ENCODE measurements at regions not wholly inside any gene's neighbourhood (a gene's known extent, or its start where the extent isn't known, plus 50 kb on each side); places are given as distances from the start of the nearest gene placed in this dataset.

DNA sequence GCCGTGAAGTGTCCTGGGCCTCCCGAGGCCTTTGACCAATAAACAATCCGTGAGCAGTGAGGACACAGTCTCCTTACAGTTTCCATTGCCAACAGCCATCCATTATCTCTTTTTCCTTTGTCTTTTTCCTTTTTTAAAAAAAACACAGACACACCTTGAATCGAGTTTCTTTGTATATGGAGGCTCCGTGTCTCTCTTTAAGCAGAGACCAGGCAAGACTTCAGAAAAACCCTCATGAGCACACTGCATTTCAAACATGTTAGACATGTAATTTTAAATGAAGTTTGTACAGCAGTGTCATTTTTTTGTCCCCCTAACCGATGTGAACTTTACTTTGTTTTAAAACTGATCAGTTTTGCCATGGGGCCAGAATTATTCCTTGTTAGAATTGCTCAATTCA, 111.1 kb downstream of the SPTSSA start:
- no peak for DNase-seq (ENCODE audit: low read depth)

GRCh38 chr14:34348592-34348991, 113.4 kb downstream of the SPTSSA start:
- no peak for DNase-seq (ENCODE audit: low read depth)

DNA sequence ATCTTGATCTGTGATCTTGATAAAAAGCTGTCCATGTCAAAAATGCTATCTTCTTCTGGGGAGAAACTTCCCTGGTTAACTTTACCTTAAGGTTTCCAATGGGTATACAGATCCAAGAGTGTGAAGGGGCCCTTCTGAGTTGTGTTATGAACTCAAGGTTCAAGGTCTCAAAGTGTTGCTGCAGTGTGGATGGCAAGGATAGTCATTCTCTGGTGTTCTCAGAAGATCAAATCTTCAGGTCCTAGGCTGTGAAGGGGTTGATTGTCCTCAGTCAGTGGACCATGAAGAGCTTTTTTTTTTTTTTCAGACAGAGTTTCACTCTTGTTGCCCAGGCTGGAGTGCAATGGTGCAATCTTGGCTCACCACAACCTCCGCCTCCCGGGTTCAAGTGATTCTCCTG, 114.4 kb downstream of the SPTSSA start:
- DNase-seq (ENCODE audit: low read depth), result no peak

- DNase-seq (ENCODE audit: low read depth), result no peak
Observed at GRCh38 chr14:34345718-34346465, 116.1 kb downstream of the SPTSSA start.

DNA sequence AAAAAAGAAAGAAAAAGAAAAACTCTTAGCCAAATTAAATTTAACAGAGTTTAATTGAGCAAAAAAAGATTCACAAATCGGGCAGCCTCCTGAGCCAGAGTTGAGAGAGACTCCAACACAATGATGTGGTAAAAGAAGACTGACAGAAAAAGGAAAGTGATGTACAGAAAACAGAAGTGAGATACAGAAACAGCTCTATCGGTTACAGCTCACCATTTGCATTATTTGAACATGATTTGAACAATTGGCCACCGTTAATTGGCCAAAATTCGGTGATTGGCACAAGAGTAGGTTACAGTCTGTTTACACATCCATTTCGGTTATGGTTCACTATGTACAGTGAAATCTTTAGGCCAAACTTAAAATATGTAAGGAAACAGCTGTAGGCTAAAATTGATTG, 117.7 kb downstream of the SPTSSA start:
- DNase-seq (ENCODE audit: low read depth), result no peak

DNA sequence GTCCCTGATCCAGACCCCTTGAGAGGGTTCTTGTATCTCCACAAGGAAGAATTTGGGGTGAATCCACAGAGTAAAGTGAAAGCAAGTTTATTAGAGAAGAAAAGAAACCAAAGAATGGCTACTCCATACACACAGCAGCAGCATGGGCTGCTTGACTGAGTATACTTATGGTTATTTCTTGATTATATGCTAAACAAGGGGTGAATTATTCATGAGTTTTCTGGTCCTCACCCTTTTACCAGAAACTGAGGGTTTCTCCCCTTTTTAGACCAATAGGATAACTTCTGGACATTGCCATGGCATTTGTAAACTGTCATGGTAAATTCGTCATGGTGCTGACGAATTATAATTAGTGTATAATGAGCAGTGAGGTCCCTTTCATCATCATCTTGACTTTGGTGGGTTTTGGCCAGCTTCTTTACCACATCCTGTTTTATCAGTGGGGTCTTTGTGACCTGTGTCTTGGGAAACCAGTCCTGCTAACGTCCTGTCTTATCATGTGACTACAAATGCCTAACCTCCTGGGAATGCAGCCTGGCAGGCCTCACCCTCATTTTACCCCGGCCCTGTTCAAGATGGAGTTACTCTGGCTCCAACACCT, 121.9 kb downstream of the SPTSSA start:
- DNase-seq (ENCODE audit: low read depth), result peak; percentile 41

GRCh38 chr14:34338056-34338455, 124.0 kb downstream of the SPTSSA start:
- DNase-seq (ENCODE audit: low read depth), result no peak

DNA sequence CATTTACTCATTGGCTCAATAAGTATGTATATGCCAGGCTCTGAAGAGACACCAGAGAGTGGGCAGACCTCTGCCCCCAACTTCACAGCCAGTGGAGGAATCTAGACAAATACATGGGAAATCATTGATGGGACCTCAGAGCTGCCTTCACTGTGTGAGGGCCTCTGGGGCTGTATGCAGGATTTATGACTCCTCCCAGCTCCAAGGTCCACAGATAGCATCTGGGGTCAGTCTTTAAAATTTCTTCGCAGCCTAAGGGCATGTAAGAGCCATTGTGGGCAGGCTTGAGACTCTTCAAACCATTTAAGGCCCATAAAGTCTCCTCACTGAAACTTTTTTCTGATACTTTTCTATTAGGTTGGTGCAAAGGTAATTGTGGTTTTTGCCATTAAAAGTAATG, 125.5 kb downstream of the SPTSSA start:
- DNase-seq (ENCODE audit: low read depth), result no peak

DNA sequence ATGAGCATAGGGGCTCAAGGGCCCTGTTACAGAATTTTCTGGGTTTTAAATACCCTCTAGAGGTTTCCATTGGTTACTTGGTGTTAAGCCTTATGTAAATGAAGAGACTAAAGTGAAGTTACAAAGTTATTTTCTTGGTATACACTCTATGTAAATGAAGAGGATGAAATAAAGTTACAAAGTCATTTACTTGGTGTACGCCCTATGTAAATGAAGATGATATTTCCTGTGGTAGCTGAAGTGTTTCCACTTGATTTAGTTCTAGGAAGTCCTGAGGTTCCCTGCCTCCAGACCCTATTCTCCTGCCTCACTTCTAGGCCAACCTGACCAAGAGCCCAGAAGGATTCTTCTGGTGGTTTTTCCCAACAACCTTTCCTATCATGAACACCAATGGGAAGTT, 126.1 kb downstream of the SPTSSA start:
- DNase-seq (ENCODE audit: low read depth), result no peak

DNA sequence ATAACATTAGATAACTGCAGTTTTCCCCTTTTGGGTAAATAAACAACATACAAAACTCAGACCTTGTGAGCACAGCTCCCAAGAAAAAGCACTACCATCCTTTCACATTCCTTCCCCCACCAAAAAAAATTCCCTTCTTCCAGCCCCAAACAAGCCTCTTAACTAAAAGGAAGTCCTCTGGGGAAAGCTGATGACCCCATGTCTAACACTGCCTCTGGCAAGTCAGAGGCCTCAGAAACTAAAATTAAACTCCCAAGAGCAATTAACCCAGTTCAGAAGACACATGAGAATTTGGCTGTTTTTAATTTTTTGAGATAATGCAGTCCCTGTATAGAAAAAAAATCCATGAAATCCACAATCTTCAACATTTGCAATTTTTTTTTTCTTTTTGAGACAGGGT, 127.7 kb downstream of the SPTSSA start:
- no peak for DNase-seq (ENCODE audit: low read depth)

DNA sequence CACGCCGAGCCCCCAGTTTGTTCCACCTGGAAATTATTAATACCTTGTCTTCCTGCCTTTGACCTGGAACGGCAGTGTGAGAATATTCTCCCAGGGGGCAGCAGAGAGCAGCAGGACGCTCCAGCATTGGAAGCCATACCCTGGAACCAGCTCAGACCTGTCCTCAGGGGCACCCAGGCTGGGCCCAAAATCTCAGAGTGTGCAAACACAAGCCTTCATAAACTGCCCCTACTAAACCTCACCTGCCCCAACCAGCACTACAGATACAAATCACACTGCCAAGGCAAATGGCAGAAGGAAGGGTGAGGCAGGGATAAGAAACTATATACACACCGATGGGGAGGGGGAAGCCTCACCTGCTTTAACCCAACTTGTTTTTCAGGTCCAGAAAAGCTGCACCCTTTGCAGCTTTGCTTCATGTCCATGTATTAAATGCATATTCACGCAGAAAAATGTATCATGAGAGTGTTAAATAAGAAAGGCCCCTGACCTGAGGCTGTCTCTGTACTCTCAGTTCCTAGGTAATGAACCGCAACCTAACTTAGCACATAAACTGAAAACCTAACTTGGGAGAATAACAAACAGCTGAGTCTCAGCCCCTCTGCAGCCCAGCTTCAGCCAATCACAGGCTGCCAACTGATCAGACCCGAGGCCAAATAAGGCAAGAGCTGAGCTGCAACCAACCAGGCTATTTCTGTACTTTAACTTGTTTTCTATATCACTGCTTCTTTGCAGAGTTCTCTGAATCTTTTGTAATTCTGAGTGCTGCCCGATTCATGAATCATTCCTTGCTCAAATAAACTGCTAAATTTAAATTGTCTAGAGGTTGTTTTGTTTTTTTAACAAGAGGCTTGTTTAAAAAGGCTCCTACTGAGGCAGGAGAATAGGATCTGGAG, 130.1 kb downstream of the SPTSSA start:
- peak; percentile 64 for DNase-seq (ENCODE audit: low read depth)

GRCh38 chr14:34330846-34331245, 131.2 kb downstream of the SPTSSA start:
- DNase-seq (ENCODE audit: low read depth), result no peak

- no peak for DNase-seq (ENCODE audit: low read depth)
Observed at GRCh38 chr14:34329301-34329700, 132.7 kb downstream of the SPTSSA start.

GRCh38 chr14:34328178-34328577, 133.9 kb downstream of the SPTSSA start:
- DNase-seq (ENCODE audit: low read depth), result no peak

GRCh38 chr14:34325493-34325892, 136.5 kb downstream of the SPTSSA start:
- no peak for DNase-seq (ENCODE audit: low read depth)

DNA sequence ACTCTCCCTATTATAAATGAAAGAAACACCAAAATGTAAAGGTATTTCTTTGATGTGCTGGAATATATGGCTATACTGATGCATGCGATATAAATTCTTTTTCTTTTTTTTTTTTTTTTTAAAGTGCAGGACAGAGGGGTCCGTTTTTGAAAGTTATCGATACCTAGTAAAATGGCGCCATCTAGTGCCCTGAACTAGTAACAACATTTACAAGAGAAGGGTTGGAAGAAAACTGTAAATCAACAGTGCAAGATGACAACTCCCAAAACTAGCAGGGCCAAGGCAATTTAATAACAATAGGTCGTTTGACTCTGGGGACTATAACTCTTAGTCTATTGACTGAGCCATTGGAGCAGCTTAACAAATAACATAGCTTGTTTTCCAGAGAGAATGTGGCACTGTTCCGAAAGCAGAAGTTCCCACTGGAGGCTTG, 137.7 kb downstream of the SPTSSA start:
- DNase-seq (ENCODE audit: low read depth), result peak; percentile 64

DNA sequence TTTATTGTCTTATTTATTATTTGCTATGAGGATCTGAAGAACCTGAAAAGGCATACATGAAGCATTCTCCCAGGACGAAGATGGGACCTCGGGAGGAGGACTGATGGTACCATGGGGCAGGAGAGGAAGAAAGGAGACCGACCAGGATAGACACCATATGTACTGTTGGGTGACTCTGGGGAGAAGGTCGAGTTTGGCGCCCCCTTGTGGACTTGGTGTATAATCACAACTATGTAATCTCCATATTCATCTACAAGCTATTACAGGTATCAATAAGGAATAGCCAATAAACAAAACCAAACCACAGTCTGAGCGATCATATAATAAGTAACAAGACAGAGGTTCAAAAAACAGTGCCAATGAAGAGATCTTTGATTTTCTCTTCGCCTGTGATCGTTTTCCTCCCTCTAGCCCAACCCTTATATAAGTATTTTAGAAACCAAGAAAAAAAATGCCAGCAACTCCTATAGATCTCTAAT, 139.1 kb downstream of the SPTSSA start:
- peak; percentile 67 for DNase-seq (ENCODE audit: low read depth)

DNA sequence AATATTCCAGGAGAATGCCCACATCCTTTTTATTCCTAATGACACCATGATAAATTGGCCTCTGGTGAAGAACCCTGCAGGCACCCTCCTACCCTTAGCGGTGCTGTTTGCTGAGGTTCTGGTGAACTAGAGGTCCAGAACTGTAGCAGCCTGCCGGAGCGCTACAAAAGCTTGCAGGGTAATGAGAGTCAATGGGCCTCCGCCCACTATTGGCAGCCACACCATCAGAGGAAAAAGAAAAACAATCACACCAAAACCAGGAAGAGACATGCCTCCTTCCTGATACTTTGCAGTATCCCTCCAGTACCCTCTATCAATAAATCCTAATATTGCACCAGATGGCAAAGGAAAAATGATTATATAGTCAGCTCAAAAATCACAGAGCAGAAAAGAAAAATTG, 142.9 kb downstream of the SPTSSA start:
- DNase-seq (ENCODE audit: low read depth), result no peak

DNA sequence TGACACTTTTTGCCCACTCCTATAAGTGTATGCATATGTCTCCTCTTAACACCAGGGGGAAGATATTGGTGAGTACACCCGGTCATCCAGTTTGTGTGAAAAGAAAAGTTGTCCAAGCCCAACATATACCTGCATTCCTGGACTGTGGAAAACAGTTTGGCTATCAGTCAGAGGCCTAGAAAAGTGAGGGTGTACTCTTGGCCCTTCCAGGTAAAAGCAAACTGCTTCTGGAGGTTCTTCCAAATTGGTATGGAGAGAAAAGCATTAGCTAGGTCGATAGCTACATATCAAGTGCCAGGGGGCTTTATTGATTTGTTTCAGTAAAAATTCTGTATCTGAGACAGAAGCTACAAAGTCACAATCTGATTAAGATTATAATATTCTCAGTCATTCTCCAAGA, 144.0 kb downstream of the SPTSSA start:
- no peak for DNase-seq (ENCODE audit: low read depth)

- DNase-seq (ENCODE audit: low read depth), result no peak
Observed at GRCh38 chr14:34310724-34311123, 151.3 kb downstream of the SPTSSA start.

GRCh38 chr14:34303811-34304210, 158.2 kb downstream of the SPTSSA start:
- no peak for DNase-seq (ENCODE audit: low read depth)

DNA sequence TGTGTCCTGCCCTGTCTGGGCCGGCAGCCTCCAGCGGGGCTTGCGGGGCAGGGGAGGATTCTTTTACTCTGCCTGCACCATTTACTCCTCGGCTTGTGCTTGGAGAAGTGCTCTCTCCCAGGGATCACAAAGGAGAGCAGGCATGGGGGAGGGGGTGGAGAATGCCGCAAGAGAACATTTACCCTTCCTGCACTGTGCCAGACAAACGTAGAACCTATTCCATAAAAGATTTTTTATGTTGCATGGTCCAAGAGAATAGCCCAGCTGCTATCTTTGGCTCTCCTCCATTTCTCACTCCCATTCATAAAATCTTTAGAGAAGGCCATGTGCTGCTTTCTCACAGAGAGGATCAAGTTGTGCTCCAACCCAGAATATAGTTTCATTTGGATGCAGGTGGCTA, 159.4 kb downstream of the SPTSSA start:
- no peak for DNase-seq (ENCODE audit: low read depth)

All from ELR (cell line).